Stimulated activated CD8-positive, alpha-beta memory T cell treated with anti-CD3 and anti-CD28 coated beads, Interleukin-7, amount 100 ng/mL, for 24 hours (primary cell): ENCODE measurements at regions not wholly inside any gene's neighbourhood (a gene's known extent, or its start where the extent isn't known, plus 50 kb on each side); places are given as distances from the start of the nearest gene placed in this dataset.

Experiments
- DNase-seq: peaks from one replicate; pipeline ENCODE4 v3.0.0-alpha.2; 2020; ENCODE audit warnings: low read depth

- DNase-seq: no peak
Observed at GRCh38 chr5:99005506-99005905, 76.7 kb upstream of the CHD1 start.

- DNase-seq: no peak
Observed at GRCh38 chr5:99004960-99005359, 76.2 kb upstream of the CHD1 start.

- DNase-seq: no peak
Observed at GRCh38 chr5:99000876-99001275, 72.1 kb upstream of the CHD1 start.

GRCh38 chr5:99000221-99000620, 71.4 kb upstream of the CHD1 start:
- no peak for DNase-seq

- DNase-seq: no peak
Observed at GRCh38 chr5:98999631-99000030, 70.8 kb upstream of the CHD1 start.

- DNase-seq: no peak
Observed at GRCh38 chr5:98997000-98997399, 68.2 kb upstream of the CHD1 start.

- DNase-seq: no peak
Observed at GRCh38 chr5:98994611-98995010, 65.8 kb upstream of the CHD1 start.

GRCh38 chr5:98993512-98993911, 64.7 kb upstream of the CHD1 start:
- DNase-seq: no peak

- DNase-seq: no peak
Observed at GRCh38 chr5:98992552-98992951, 63.7 kb upstream of the CHD1 start.

GRCh38 chr5:98989727-98990126, 60.9 kb upstream of the CHD1 start:
- no peak for DNase-seq

- no peak for DNase-seq
Observed at GRCh38 chr5:98986587-98986986, 57.8 kb upstream of the CHD1 start.

GRCh38 chr5:98982880-98983279, 54.1 kb upstream of the CHD1 start:
- no peak for DNase-seq
